CD4-positive, alpha-beta T cell (primary cell): ENCODE measurements at regions not wholly inside any gene's neighbourhood (a gene's known extent, or its start where the extent isn't known, plus 50 kb on each side); places are given as distances from the start of the nearest gene placed in this dataset.

Source experiments
- ATAC-seq: fragments of 200-7000 bp; cut with Tn5 transposase; one replicate; pipeline ENCODE4 v1.10.0; 2022; ENCODE audit warnings: mild to moderate bottlenecking; ENCODE audit not compliant: poor library complexity
- CTCF ChIA-PET: fragments of 350-600 bp; sonication (Branson Sonifier 250); formaldehyde crosslinking; loops from one replicate; lab custom pipeline; 2021; ENCODE audit warnings: antibody characterized with exemption, inconsistent platforms; lab: Charles Lee
- POLR2A ChIA-PET: fragments of 350-600 bp; sonication (Branson Sonifier 250); formaldehyde crosslinking; loops from one replicate; lab custom pipeline; 2021; ENCODE audit warnings: antibody characterized with exemption, inconsistent platforms; lab: Charles Lee
- DNase-seq, 14 experiments: peaks; one replicate each; pipeline ENCODE4 v3.0.0-alpha.2; 2013 to 2020; ENCODE audit warnings: mixed read lengths in 2 of 14
- H3K27ac ChIP-seq, 2 donors: one replicate each; pipeline versions ENCODE4 v1.5.1 to v1.7.0; 2013; ENCODE audit warnings: low read length in 2 of 2, low read depth in 1 of 2, mild to moderate bottlenecking in 1 of 2
- H3K27me3 ChIP-seq, 2 experiments: 1 replicate in 1 of 2; 2 replicates in 1 of 2; pipeline versions ENCODE4 v1.6.1 to v1.7.0; 2013; ENCODE audit warnings: low read length in 2 of 2, control low read depth in 1 of 2, mild to moderate bottlenecking in 1 of 2, moderate library complexity in 1 of 2; ENCODE audit not compliant: insufficient read depth in 2 of 2, control insufficient read depth in 1 of 2
- H3K36me3 ChIP-seq: one replicate; pipeline ENCODE4 v1.6.1; 2013; ENCODE audit warnings: low read length, control low read depth; ENCODE audit not compliant: insufficient read depth
- H3K4me1 ChIP-seq: one replicate; pipeline ENCODE4 v1.6.1; 2013; ENCODE audit warnings: low read length, control low read depth; ENCODE audit not compliant: insufficient read depth
- H3K4me3 ChIP-seq: one replicate; pipeline ENCODE4 v1.5.1; 2013; ENCODE audit warnings: mild to moderate bottlenecking, low read length, moderate library complexity
- H3K9me3 ChIP-seq, 2 experiments: 1 replicate in 1 of 2; 2 replicates in 1 of 2; pipeline versions ENCODE4 v1.6.1 to v1.7.0; 2013; ENCODE audit warnings: low read length in 2 of 2, mild to moderate bottlenecking in 2 of 2, control low read depth in 1 of 2, moderate library complexity in 1 of 2; ENCODE audit not compliant: control insufficient read depth in 1 of 2, insufficient read depth in 1 of 2
- H3K27ac Mint-ChIP-seq: one replicate; pipeline ENCODE4 v1.8.0; 2020; ENCODE audit warnings: mixed read lengths
- H3K27me3 Mint-ChIP-seq: one replicate; pipeline ENCODE4 v1.8.0; 2021; ENCODE audit warnings: mixed read lengths
- H3K36me3 Mint-ChIP-seq: one replicate; pipeline ENCODE4 v1.8.0; 2021; ENCODE audit warnings: low read depth, mixed read lengths
- H3K4me1 Mint-ChIP-seq: one replicate; pipeline ENCODE4 v1.8.0; 2021; ENCODE audit warnings: low read depth, mixed read lengths
- H3K4me3 Mint-ChIP-seq: one replicate; pipeline ENCODE4 v1.8.0; 2020; ENCODE audit warnings: mild to moderate bottlenecking, mixed read lengths
- H3K9me3 Mint-ChIP-seq: one replicate; pipeline ENCODE4 v1.8.0; 2020; ENCODE audit warnings: mixed read lengths
- intact Hi-C, 2 experiments: fragments of 100-400 bp; cut with DNase I in 1 of 2; cut with micrococcal nuclease in 1 of 2; formaldehyde crosslinking; loops; one replicate each; pipeline versions ENCODE4 v1.15.1 to v1.9.0; 2023 to 2025; cut with DNase I, micrococcal nuclease
- TF ChIP-seq, protein P1 (sequence below): fragments of 200-600 bp; IDR thresholded peaks from one replicate; pipeline ENCODE4 v1.8.0; 2022; ENCODE audit warnings: antibody characterized with exemption, mild to moderate bottlenecking

DNA sequence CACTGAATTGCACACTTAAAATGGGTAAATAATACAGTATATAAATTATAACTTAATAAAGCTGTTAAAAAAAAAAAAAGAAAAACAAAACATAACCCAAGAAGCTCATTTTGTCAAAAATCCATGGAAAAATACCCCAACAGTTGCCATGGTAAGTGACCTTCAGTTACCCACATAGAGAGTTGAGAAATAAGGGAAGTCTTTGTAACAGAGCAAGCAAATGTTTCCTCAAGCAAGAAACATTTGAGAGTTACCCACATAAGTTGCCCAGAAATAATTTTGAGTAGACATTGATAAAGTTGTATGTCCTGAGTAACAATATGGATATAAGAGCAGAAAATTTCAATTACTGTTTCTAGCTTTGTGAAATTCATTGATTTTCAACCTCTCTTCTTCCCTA lies 227.4 kb downstream of the CCDC59 start:
- Mint-ChIP-seq H3K9me3 (peaks cover 5% of the 10 kb centered on the region), H3K4me1 (no peaks in the 10 kb centered on the region), H3K27me3 (no peaks in the 10 kb centered on the region), H3K4me3 (no peak overlapping the region), H3K36me3 (no peaks in the 10 kb centered on the region), H3K27ac (no peak overlapping the region)
- H3K36me3 ChIP-seq = no peaks in the 10 kb centered on the region
- intact Hi-C loops = no loop called here
- no peaks in the 10 kb centered on the region for H3K4me1 ChIP-seq
- ChIA-PET POLR2A (no interaction called here), CTCF (no interaction called here)
- no peak overlapping the region for H3K4me3 ChIP-seq
- TF ChIP-seq, protein P1, sequence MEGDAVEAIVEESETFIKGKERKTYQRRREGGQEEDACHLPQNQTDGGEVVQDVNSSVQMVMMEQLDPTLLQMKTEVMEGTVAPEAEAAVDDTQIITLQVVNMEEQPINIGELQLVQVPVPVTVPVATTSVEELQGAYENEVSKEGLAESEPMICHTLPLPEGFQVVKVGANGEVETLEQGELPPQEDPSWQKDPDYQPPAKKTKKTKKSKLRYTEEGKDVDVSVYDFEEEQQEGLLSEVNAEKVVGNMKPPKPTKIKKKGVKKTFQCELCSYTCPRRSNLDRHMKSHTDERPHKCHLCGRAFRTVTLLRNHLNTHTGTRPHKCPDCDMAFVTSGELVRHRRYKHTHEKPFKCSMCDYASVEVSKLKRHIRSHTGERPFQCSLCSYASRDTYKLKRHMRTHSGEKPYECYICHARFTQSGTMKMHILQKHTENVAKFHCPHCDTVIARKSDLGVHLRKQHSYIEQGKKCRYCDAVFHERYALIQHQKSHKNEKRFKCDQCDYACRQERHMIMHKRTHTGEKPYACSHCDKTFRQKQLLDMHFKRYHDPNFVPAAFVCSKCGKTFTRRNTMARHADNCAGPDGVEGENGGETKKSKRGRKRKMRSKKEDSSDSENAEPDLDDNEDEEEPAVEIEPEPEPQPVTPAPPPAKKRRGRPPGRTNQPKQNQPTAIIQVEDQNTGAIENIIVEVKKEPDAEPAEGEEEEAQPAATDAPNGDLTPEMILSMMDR = no peak
- peaks cover 0 to 8% of the 10 kb centered on the region in 2 experiments for H3K9me3 ChIP-seq
- no peak overlapping the region for H3K27ac ChIP-seq
- ATAC-seq = no peak
- H3K27me3 ChIP-seq = no peaks in the 10 kb centered on the region
- DNase-seq = no peak

DNA sequence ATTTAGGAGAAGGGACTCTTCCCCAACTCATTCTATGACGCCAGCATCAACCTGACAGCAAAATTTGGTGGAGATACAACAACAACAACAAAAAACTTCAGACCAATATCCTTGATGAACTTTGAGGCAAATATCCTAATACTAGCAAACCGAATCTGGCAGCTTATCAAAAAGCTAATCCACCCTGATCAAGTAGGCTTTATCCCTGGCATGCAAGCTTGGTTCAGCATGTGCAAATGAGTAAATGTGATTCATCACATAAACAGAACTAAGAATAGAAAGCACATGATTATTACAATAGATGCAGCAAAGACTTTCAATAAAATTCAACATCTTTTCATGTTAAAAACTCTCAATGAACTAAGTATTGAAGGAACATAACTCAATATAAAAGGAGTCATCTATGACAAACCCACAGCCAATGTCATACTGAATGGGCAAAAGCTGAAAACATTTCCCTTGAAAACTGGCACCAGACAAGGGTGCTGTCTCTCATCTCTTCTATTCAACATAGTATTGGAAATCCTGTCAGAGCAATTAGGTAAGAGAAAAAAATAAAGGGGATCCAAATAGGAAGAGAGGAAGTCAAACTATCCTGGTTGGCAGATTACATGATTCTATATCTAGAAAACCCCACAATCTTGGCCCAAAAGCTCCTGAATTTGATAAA lies 233.3 kb downstream of the CCDC59 start:
- peaks cover 6% of the 10 kb centered on the region for H3K9me3 Mint-ChIP-seq
- Histone ChIP-seq H3K27me3 (no peaks in the 10 kb centered on the region), H3K36me3 (no peaks in the 10 kb centered on the region), H3K9me3 (peaks cover 0 to 12% of the 10 kb centered on the region in 2 experiments), H3K4me1 (no peaks in the 10 kb centered on the region), H3K4me3 (no peak overlapping the region), H3K27ac (no peak overlapping the region)
- DNase-seq = no peak
- TF ChIP-seq, protein P1 = no peak
- CTCF ChIA-PET = no interaction called here
- intact Hi-C loops = no loop called here
- no peak overlapping the region for H3K4me3 Mint-ChIP-seq
- H3K27me3 Mint-ChIP-seq = no peaks in the 10 kb centered on the region
- no peak overlapping the region for H3K27ac Mint-ChIP-seq
- ATAC-seq = no peak
- no peaks in the 10 kb centered on the region for H3K4me1 Mint-ChIP-seq
- POLR2A ChIA-PET = no interaction called here
- H3K36me3 Mint-ChIP-seq = no peaks in the 10 kb centered on the region

DNA sequence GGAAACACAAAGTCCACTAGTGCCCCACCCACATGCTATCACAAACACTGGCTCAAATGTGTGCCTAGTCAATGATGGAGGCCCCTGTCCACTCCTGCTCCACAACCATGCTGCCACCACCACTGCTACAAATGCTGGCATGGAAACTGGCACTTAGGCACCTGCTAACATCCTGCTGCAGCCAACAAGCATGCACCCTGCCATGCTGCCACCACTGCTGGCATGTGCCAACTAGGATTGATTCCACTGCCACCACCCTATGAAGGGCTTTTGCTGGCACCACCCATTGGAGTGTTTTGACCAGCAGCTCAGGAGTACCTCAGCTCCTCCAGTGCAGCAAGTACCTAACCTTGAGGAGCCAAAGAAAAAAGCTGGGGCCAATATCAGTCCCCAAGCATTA lies 236.6 kb downstream of the CCDC59 start:
- Mint-ChIP-seq H3K4me1 (no peaks in the 10 kb centered on the region), H3K4me3 (no peak overlapping the region), H3K27me3 (no peaks in the 10 kb centered on the region), H3K36me3 (no peaks in the 10 kb centered on the region), H3K27ac (no peak overlapping the region), H3K9me3 (peaks cover 4% of the 10 kb centered on the region)
- intact Hi-C loops = no loop called here
- H3K4me1 ChIP-seq = no peaks in the 10 kb centered on the region
- peaks cover 0 to 12% of the 10 kb centered on the region in 2 experiments for H3K9me3 ChIP-seq
- no peaks in the 10 kb centered on the region for H3K27me3 ChIP-seq
- POLR2A ChIA-PET = no interaction called here
- H3K36me3 ChIP-seq = no peaks in the 10 kb centered on the region
- no peak for ATAC-seq
- DNase-seq = no peak
- TF ChIP-seq, protein P1 = no peak
- no peak overlapping the region for H3K4me3 ChIP-seq
- H3K27ac ChIP-seq = no peak overlapping the region
- CTCF ChIA-PET = no interaction called here
